ENCODE measurements at regions not wholly inside any gene's neighbourhood (a gene's known extent, or its start where the extent isn't known, plus 50 kb on each side); places are given as distances from the start of the nearest gene placed in this dataset.

- no peak for ATAC-seq
- Mint-ChIP-seq H3K9me3 (no peaks in the 10 kb centered on the region), H3K27me3 (no peaks in the 10 kb centered on the region), H3K4me1 (peaks cover 53 to 85% (median 80%) of the 10 kb centered on the region in 4 donors), H3K27ac (peak overlapping the region in 9 of 10 donors; percentile 15 to 97 (median 60)), H3K4me3 (peak overlapping the region in 4 of 10 donors; percentile 12 to 30 (median 25)), H3K36me3 (no peaks in the 10 kb centered on the region)
- no peak for DNase-seq
- POLR2A ChIA-PET: interaction anchor here (0.6 to 12.4 kb wide), 14 partner anchors 8 to 222 kb away, joined by 3 to 208 read pairs (median 6); partner anchors contain the start of gene KLF13
These were observed 64.5 kb upstream of the KLF13 start for GRCh38 chr15:31262143-31262530.

GRCh38 chr15:31262901-31263671 lies 63.5 kb upstream of the KLF13 start:
- Mint-ChIP-seq H3K36me3 (no peaks in the 10 kb centered on the region), H3K27ac (peak overlapping the region; percentile 60 to 98 (median 95)), H3K4me1 (peaks cover 57 to 88% (median 85%) of the 10 kb centered on the region in 4 donors), H3K9me3 (no peaks in the 10 kb centered on the region), H3K27me3 (no peaks in the 10 kb centered on the region), H3K4me3 (peak overlapping the region in 9 of 10 donors; percentile 45 to 85 (median 75))
- ATAC-seq (no peak), DNase-seq (peak in 2 of 10 donors; percentile 14 to 40)
- POLR2A ChIA-PET: interaction anchor here (0.7 to 12.4 kb wide), 21 partner anchors 8 to 226 kb away, joined by 3 to 208 read pairs (median 5); partner anchors contain the start of gene KLF13

- peak overlapping the region; percentile 30 to 85 (median 74) for H3K4me3 Mint-ChIP-seq
- ATAC-seq: peak; percentile 49 to 64
- peak overlapping the region; percentile 93 to 98 (median 96) for H3K27ac Mint-ChIP-seq
- POLR2A ChIA-PET: interaction anchor here (1.0 to 12.4 kb wide), 23 partner anchors 10 to 272 kb away, joined by 3 to 208 read pairs (median 10); partner anchors contain the start of gene KLF13
- peaks cover 57 to 93% (median 88%) of the 10 kb centered on the region in 4 donors for H3K4me1 Mint-ChIP-seq
- no peaks in the 10 kb centered on the region for H3K9me3 Mint-ChIP-seq
- peak; percentile 55 to 88 (median 73) for DNase-seq
- no peaks in the 10 kb centered on the region for H3K27me3 Mint-ChIP-seq
- H3K36me3 Mint-ChIP-seq: no peaks in the 10 kb centered on the region
These were observed 62.7 kb upstream of the KLF13 start for GRCh38 chr15:31263751-31264558.

- DNase-seq (no peak), ATAC-seq (no peak)
- Mint-ChIP-seq H3K27ac (peak overlapping the region; percentile 93 to 98 (median 96)), H3K27me3 (no peaks in the 10 kb centered on the region), H3K36me3 (no peaks in the 10 kb centered on the region), H3K4me1 (peaks cover 54 to 93% (median 90%) of the 10 kb centered on the region in 4 donors), H3K9me3 (no peaks in the 10 kb centered on the region), H3K4me3 (peak overlapping the region in 9 of 10 donors; percentile 30 to 85 (median 75))
- POLR2A ChIA-PET: interaction anchor here (1.0 to 12.4 kb wide), 25 partner anchors 11 to 272 kb away, joined by 3 to 208 read pairs (median 10); partner anchors contain the start of gene KLF13
These were observed 62.0 kb upstream of the KLF13 start for GRCh38 chr15:31264559-31265089.

GRCh38 chr15:31265090-31265870 lies 61.4 kb upstream of the KLF13 start:
- H3K9me3 Mint-ChIP-seq: no peaks in the 10 kb centered on the region
- H3K4me3 Mint-ChIP-seq: peak overlapping the region in 9 of 10 donors; percentile 39 to 85 (median 75)
- DNase-seq: peak in 2 of 10 donors; percentile 17 to 20
- POLR2A ChIA-PET: interaction anchor here (1.0 to 12.4 kb wide), 22 partner anchors 9 to 273 kb away, joined by 3 to 208 read pairs (median 10); partner anchors contain the start of gene KLF13
- no peaks in the 10 kb centered on the region for H3K27me3 Mint-ChIP-seq
- no peak for ATAC-seq
- peaks cover 58 to 99% (median 95%) of the 10 kb centered on the region in 4 donors for H3K4me1 Mint-ChIP-seq
- no peaks in the 10 kb centered on the region for H3K36me3 Mint-ChIP-seq
- H3K27ac Mint-ChIP-seq: peak overlapping the region; percentile 93 to 100 (median 97)

- POLR2A ChIA-PET: interaction anchor here (0.7 to 12.4 kb wide), 27 partner anchors 8 to 222 kb away, joined by 3 to 208 read pairs (median 7); partner anchors contain the start of gene KLF13
- peaks cover 56 to 98% (median 95%) of the 10 kb centered on the region in 4 donors for H3K4me1 Mint-ChIP-seq
These were observed 60.5 kb upstream of the KLF13 start for GRCh38 chr15:31265871-31266711.

GRCh38 chr15:31266712-31267111 lies 59.9 kb upstream of the KLF13 start:
- H3K9me3 Mint-ChIP-seq: no peaks in the 10 kb centered on the region
- H3K4me3 Mint-ChIP-seq: peak overlapping the region; percentile 62 to 85 (median 80)
- no peaks in the 10 kb centered on the region for H3K36me3 Mint-ChIP-seq
- peak overlapping the region; percentile 93 to 100 (median 97) for H3K27ac Mint-ChIP-seq
- no peaks in the 10 kb centered on the region for H3K27me3 Mint-ChIP-seq
- ATAC-seq (peak; percentile 11 to 36), DNase-seq (no peak)
- POLR2A ChIA-PET: interaction anchor here (0.7 to 12.4 kb wide), 25 partner anchors 8 to 222 kb away, joined by 3 to 208 read pairs (median 8); partner anchors contain the start of gene KLF13
- H3K4me1 Mint-ChIP-seq: peaks cover 51 to 96% (median 94%) of the 10 kb centered on the region in 4 donors

More at GRCh38 chr15:31265871-31266711, 60.5 kb upstream of the KLF13 start:
- no peaks in the 10 kb centered on the region for H3K27me3 Mint-ChIP-seq
- H3K36me3 Mint-ChIP-seq: no peaks in the 10 kb centered on the region
- peak; percentile 80 to 89 for ATAC-seq
- peak overlapping the region; percentile 62 to 85 (median 80) for H3K4me3 Mint-ChIP-seq
- peak; percentile 22 to 89 (median 74) for DNase-seq
- H3K9me3 Mint-ChIP-seq: no peaks in the 10 kb centered on the region
- H3K27ac Mint-ChIP-seq: peak overlapping the region; percentile 93 to 100 (median 97)

- peak overlapping the region; percentile 20 to 85 (median 78) for H3K4me3 Mint-ChIP-seq
- peaks cover 47 to 94% (median 88%) of the 10 kb centered on the region in 4 donors for H3K4me1 Mint-ChIP-seq
- no peaks in the 10 kb centered on the region for H3K36me3 Mint-ChIP-seq
- H3K27ac Mint-ChIP-seq: peak overlapping the region; percentile 93 to 100 (median 97)
- no peak for ATAC-seq
- H3K27me3 Mint-ChIP-seq: no peaks in the 10 kb centered on the region
- H3K9me3 Mint-ChIP-seq: no peaks in the 10 kb centered on the region
- DNase-seq: peak in 1 of 10 donors; percentile 16
- POLR2A ChIA-PET: interaction anchor here (0.6 to 12.4 kb wide), 23 partner anchors 11 to 216 kb away, joined by 3 to 208 read pairs (median 10); partner anchors contain the start of gene KLF13
These were observed 59.2 kb upstream of the KLF13 start for GRCh38 chr15:31267161-31268107.

- ATAC-seq (no peak), DNase-seq (peak in 1 of 10 donors; percentile 7)
- no peaks in the 10 kb centered on the region for H3K27me3 Mint-ChIP-seq
- H3K27ac Mint-ChIP-seq: peak overlapping the region; percentile 47 to 99 (median 96)
- H3K9me3 Mint-ChIP-seq: no peaks in the 10 kb centered on the region
- H3K4me3 Mint-ChIP-seq: peak overlapping the region in 3 of 10 donors; percentile 48 to 81 (median 75)
- POLR2A ChIA-PET: interaction anchor here (0.6 to 12.4 kb wide), 10 partner anchors 10 to 167 kb away, joined by 3 to 208 read pairs (median 4); partner anchors contain the start of gene KLF13
- H3K36me3 Mint-ChIP-seq: no peaks in the 10 kb centered on the region
- H3K4me1 Mint-ChIP-seq: peaks cover 41 to 91% (median 83%) of the 10 kb centered on the region in 4 donors
These were observed 58.5 kb upstream of the KLF13 start for GRCh38 chr15:31268108-31268501.

Measured in naive thymus-derived CD8-positive, alpha-beta T cell (primary cell).